ENCODE measurements at regions not wholly inside any gene's neighbourhood (a gene's known extent, or its start where the extent isn't known, plus 50 kb on each side); places are given as distances from the start of the nearest gene placed in this dataset.

GRCh38 chr10:124333931-124334330, 84.8 kb downstream of the OAT start:
- no peaks in the 10 kb centered on the region for H3K36me3 Mint-ChIP-seq (ENCODE audit: insufficient read depth)
- peaks cover 5 to 8% of the 10 kb centered on the region in 2 donors for H3K9me3 Mint-ChIP-seq
- H3K4me3 Mint-ChIP-seq: no peak overlapping the region
- ATAC-seq (replicated peaks) (no peak), DNase-seq (no peak)
- H3K27ac Mint-ChIP-seq: no peak overlapping the region
- H3K4me1 Mint-ChIP-seq (ENCODE audit: low read depth in 2 of 2): no peaks in the 10 kb centered on the region
- H3K27me3 Mint-ChIP-seq: peaks cover 18 to 29% of the 10 kb centered on the region in 2 donors

DNA sequence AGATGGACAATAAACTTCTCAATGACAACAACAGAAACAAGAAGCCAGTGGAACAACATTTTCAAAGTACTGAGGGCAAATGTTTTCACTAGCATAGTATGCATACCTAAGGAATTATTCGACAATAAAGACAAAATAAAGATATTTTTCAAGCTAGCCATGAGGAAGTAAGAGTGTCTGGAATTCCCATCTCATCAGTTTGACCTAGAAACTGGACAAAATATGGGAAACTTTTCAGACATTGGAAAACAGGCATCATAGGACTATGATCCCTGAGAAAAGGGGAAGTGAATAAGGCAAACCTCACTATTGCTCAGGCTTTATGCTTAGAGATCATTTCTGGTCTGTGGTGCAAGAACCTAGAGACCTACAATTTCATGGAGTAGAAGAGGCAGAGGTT, 86.3 kb downstream of the OAT start:
- no peak for DNase-seq
- no peak for ATAC-seq (replicated peaks)
- H3K4me1 Mint-ChIP-seq (ENCODE audit: low read depth in 2 of 2): no peaks in the 10 kb centered on the region

GRCh38 chr10:124329941-124330340, 88.8 kb downstream of the OAT start:
- Mint-ChIP-seq H3K27me3 (peaks cover 39 to 62% of the 10 kb centered on the region in 2 donors), H3K27ac (no peak overlapping the region), H3K4me3 (no peak overlapping the region), H3K36me3 (ENCODE audit: insufficient read depth) (no peaks in the 10 kb centered on the region), H3K4me1 (ENCODE audit: low read depth in 2 of 2) (peaks cover 0 to 2% of the 10 kb centered on the region in 2 donors), H3K9me3 (peaks cover 5 to 8% of the 10 kb centered on the region in 2 donors)
- DNase-seq: no peak
- ATAC-seq (replicated peaks): no peak

More for the DNA sequence above, 86.3 kb downstream of the OAT start:
- H3K27me3 Mint-ChIP-seq: peaks cover 21 to 40% of the 10 kb centered on the region in 2 donors
- no peak overlapping the region for H3K4me3 Mint-ChIP-seq
- peaks cover 5 to 8% of the 10 kb centered on the region in 2 donors for H3K9me3 Mint-ChIP-seq
- no peaks in the 10 kb centered on the region for H3K36me3 Mint-ChIP-seq (ENCODE audit: insufficient read depth)
- no peak overlapping the region for H3K27ac Mint-ChIP-seq

DNA sequence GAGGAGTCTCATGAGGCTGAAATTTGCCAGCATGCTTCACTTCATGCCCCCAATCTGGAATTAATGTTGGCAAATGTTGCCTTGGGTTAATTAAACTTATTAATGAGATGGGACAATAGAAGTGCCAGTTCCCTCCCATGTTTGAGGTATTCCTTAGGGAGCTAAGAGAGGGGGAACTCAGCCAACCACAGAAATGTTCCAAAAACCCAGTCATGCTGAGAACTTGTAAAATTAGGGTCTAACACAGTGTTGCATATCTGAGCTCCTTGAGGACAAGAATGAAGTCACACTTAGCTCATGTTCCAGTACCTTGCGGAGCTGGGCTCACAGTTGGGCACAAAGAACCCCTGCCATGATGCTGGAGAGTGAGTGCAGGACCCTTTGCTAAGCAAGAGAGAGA, 89.4 kb downstream of the OAT start:
- H3K4me3 Mint-ChIP-seq: no peak overlapping the region
- DNase-seq (no peak), ATAC-seq (replicated peaks) (no peak)
- H3K27me3 Mint-ChIP-seq: peaks cover 39 to 62% of the 10 kb centered on the region in 2 donors
- no peaks in the 10 kb centered on the region for H3K36me3 Mint-ChIP-seq (ENCODE audit: insufficient read depth)
- peaks cover 5 to 8% of the 10 kb centered on the region in 2 donors for H3K9me3 Mint-ChIP-seq
- H3K4me1 Mint-ChIP-seq (ENCODE audit: low read depth in 2 of 2): peaks cover 0 to 2% of the 10 kb centered on the region in 2 donors
- no peak overlapping the region for H3K27ac Mint-ChIP-seq

- Mint-ChIP-seq H3K27ac (no peak overlapping the region), H3K27me3 (peaks cover 42 to 70% of the 10 kb centered on the region in 2 donors), H3K9me3 (peaks cover 5 to 8% of the 10 kb centered on the region in 2 donors), H3K36me3 (ENCODE audit: insufficient read depth) (no peaks in the 10 kb centered on the region), H3K4me3 (no peak overlapping the region), H3K4me1 (ENCODE audit: low read depth in 2 of 2) (peaks cover 0 to 2% of the 10 kb centered on the region in 2 donors)
- ATAC-seq (replicated peaks) (no peak), DNase-seq (no peak)
These were observed 90.1 kb downstream of the OAT start for GRCh38 chr10:124328477-124329220.

DNA sequence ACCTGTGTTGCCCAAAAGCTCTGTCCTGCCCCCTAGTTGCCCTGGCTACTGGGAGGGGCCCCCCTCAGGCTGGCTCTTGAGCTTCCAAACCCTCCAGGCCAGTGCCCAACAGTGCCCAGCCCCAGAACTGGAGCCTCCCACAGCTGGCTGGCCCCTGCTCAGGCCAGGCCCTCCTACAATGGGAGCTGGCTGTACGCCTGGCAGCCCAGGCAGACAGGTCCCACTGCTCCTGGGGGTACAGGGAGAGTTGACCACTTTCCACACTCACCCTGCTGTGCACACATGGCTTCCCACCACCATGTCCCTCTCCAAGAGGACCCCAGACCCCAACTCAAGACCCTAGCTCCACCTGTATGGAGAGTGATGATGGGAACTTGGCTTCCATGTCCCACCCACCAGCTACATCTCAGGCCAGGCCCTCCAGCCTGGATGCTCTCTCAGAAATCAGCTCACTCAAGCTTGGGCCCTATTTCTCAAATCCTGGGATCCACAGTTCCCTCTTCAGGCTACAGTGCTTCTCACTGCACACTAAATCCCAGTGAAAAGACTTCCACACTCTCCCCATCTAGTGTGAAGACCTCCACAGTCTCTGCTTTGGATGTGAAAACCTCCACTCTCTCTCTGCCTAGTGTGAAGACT, 92.6 kb downstream of the OAT start:
- Mint-ChIP-seq H3K9me3 (no peaks in the 10 kb centered on the region), H3K4me3 (no peak overlapping the region), H3K27ac (no peak overlapping the region), H3K27me3 (peaks cover 57 to 85% of the 10 kb centered on the region in 2 donors), H3K36me3 (ENCODE audit: insufficient read depth) (no peaks in the 10 kb centered on the region), H3K4me1 (ENCODE audit: low read depth in 2 of 2) (peaks cover 0 to 2% of the 10 kb centered on the region in 2 donors)
- ATAC-seq (replicated peaks): no peak
- no peak for DNase-seq

DNA sequence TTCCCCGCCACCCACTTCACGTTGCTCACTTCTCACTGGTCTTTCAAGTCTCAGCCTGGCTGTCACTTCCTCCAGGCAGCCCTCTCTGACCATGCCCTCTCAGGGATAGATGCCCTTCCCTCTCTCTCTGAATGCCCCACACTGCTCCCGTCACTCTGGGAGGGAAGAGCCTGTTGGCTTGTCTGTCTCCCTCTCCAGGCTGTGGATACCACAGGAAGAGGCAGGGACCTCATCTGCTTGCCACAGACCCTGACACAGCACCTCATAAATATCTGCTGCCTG, 93.1 kb downstream of the OAT start:
- Mint-ChIP-seq H3K9me3 (no peaks in the 10 kb centered on the region), H3K36me3 (ENCODE audit: insufficient read depth) (no peaks in the 10 kb centered on the region), H3K27ac (no peak overlapping the region), H3K4me1 (ENCODE audit: low read depth in 2 of 2) (peaks cover 0 to 2% of the 10 kb centered on the region in 2 donors), H3K4me3 (no peak overlapping the region), H3K27me3 (peaks cover 52 to 81% of the 10 kb centered on the region in 2 donors)
- no peak for DNase-seq
- no peak for ATAC-seq (replicated peaks)

DNA sequence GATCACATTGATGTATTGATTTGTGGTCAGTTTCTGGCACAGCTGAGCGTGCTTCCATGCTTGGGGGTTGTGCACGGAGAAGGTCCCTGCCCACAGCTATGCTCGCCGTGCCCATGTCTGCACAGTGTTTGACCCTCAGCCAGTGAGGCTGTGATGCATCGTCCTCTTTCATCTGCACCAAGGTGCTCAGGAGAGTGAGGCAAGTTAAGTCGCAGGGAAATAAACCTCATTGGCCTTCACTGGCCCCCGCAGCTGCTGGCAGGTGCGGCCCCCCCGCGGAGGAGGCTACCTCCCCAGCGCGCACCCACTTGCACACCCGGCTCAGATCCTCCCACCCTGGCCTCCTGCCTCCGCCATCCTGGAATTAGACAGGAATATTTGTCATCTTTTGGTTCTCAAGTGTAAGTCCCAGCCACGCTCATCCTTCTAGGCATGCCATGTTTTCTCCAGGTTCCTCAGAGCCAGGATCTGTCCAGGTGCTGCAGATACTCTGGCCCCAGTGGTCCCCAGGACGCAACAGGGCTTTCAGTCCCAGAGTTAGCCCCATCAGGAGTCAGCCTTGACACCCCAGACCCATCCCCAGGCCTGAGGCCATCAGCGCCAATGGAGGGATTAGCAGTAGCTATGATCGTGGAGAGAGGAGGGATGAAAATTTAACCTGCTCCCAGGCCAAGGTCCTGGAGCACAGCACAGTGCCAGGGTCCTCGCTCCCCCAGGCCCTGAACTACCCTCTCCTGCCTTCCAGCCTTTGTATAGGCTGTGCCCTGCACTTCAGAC, 93.7 kb downstream of the OAT start:
- DNase-seq (no peak), ATAC-seq (replicated peaks) (no peak)

DNA sequence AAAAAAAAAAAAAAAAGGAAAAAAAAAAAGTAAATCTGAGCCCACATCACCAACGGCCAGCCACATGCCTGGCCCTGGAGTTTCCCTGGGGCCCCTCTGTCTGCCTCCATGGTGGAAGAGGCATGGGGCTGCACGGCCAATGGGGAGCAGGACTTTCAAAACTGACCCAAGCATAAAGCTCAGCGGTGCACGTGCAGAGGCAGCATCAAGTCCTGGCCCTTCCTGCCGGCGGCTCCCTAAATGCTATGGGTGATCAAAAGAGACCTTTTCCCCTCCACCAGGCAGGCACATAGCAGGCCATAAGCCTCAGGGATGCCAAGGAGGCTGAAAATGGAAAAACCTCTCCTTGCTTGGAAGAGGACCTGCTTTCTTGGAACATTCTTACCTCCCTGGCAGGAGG, 94.3 kb downstream of the OAT start:
- H3K27ac Mint-ChIP-seq: no peak overlapping the region
- DNase-seq (no peak), ATAC-seq (replicated peaks) (no peak)
- H3K27me3 Mint-ChIP-seq: peaks cover 42 to 70% of the 10 kb centered on the region in 2 donors
- H3K4me1 Mint-ChIP-seq (ENCODE audit: low read depth in 2 of 2): peaks cover 0 to 2% of the 10 kb centered on the region in 2 donors
- H3K36me3 Mint-ChIP-seq (ENCODE audit: insufficient read depth): no peaks in the 10 kb centered on the region
- H3K4me3 Mint-ChIP-seq: no peak overlapping the region
- no peaks in the 10 kb centered on the region for H3K9me3 Mint-ChIP-seq

More for the DNA sequence above, 93.7 kb downstream of the OAT start:
- Mint-ChIP-seq H3K4me1 (ENCODE audit: low read depth in 2 of 2) (peaks cover 0 to 2% of the 10 kb centered on the region in 2 donors), H3K27ac (no peak overlapping the region), H3K27me3 (peaks cover 48 to 76% of the 10 kb centered on the region in 2 donors), H3K4me3 (no peak overlapping the region), H3K36me3 (ENCODE audit: insufficient read depth) (no peaks in the 10 kb centered on the region), H3K9me3 (no peaks in the 10 kb centered on the region)

- no peaks in the 10 kb centered on the region for H3K36me3 Mint-ChIP-seq (ENCODE audit: insufficient read depth)
- no peaks in the 10 kb centered on the region for H3K9me3 Mint-ChIP-seq
- peaks cover 0 to 2% of the 10 kb centered on the region in 2 donors for H3K4me1 Mint-ChIP-seq (ENCODE audit: low read depth in 2 of 2)
- DNase-seq (no peak), ATAC-seq (replicated peaks) (no peak)
- H3K27me3 Mint-ChIP-seq: peaks cover 40 to 63% of the 10 kb centered on the region in 2 donors
- H3K4me3 Mint-ChIP-seq: no peak overlapping the region
- H3K27ac Mint-ChIP-seq: no peak overlapping the region
These were observed 94.9 kb downstream of the OAT start for GRCh38 chr10:124323806-124324205.

DNA sequence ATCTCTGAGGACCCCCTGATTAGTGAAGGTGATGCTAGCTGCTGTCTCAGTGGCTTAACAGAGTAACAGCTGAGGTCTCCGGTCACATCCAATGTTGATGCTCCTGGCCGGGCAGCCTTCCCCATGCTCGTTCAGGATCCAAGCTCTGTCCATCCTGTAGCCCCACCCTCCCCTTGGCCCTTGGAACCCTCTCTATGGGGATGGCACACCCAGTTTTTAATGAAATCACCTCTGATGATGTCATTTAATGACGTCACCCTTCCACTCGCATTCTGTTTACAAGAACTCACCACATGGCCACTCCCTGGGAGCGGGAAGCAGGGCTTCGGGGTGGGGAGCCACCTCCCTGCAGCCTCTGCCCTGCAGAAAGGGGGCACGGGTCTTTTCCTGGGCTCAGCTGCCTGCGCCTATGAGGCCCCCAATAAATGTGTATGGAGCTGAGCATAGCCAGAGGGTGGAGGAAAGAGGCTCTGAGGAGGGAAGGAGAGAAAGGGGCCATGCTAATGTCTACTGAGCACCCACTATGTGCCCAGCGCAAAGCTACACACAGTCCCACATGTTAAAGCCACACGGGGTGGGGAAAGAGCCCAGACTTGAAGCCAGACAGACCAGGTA, 95.5 kb downstream of the OAT start:
- H3K27me3 Mint-ChIP-seq: peaks cover 40 to 57% of the 10 kb centered on the region in 2 donors
- no peak overlapping the region for H3K4me3 Mint-ChIP-seq
- no peak for DNase-seq
- H3K36me3 Mint-ChIP-seq (ENCODE audit: insufficient read depth): no peaks in the 10 kb centered on the region
- no peaks in the 10 kb centered on the region for H3K9me3 Mint-ChIP-seq
- no peak for ATAC-seq (replicated peaks)
- H3K4me1 Mint-ChIP-seq (ENCODE audit: low read depth in 2 of 2): peaks cover 0 to 2% of the 10 kb centered on the region in 2 donors
- H3K27ac Mint-ChIP-seq: no peak overlapping the region

DNA sequence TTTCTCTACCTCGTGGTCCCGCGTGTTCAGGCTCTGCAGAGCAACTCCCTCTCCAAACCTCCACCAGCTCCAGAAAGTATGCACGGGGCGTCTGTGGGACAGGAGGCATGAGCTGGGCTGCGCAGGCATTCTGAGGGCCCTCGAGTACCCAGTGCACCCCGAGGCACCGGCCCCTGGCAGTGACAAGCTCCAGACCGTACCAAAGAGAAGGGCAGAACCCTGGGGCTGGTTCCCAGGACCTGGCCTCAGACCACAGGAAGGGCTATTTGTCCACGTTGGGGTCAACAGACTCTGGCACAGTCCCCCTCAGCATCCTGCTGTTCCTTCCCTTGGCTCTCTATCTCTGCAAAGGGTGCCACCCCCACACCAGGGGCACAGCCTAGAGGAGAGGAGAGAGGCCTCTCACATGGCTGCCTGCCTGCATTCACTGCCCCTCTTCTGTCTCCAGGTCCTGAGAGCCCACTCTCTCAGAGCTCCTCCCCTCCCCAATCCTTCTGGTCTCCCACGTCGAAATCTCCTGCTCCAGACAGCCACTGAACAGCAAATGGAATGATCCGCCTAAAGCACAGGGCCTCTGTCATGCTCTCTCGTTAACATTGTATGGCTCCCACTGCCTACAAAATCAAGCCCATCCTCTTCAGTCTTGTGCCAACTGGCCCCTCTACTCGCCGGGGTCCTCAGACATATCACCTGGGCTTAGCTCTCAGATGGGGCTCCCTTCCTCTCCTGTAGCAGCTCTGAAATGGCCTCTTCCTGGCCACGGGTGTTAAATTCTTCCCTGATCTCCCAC, 96.3 kb downstream of the OAT start:
- no peak overlapping the region for H3K4me3 Mint-ChIP-seq
- DNase-seq (no peak), ATAC-seq (replicated peaks) (no peak)
- peaks cover 0 to 2% of the 10 kb centered on the region in 2 donors for H3K4me1 Mint-ChIP-seq (ENCODE audit: low read depth in 2 of 2)
- no peak overlapping the region for H3K27ac Mint-ChIP-seq
- H3K36me3 Mint-ChIP-seq (ENCODE audit: insufficient read depth): no peaks in the 10 kb centered on the region
- H3K27me3 Mint-ChIP-seq: peaks cover 36 to 53% of the 10 kb centered on the region in 2 donors
- no peaks in the 10 kb centered on the region for H3K9me3 Mint-ChIP-seq

Measured in effector memory CD8-positive, alpha-beta T cell (primary cell).